Neuron (in vitro differentiated cells): ENCODE measurements at regions not wholly inside any gene's neighbourhood (a gene's known extent, or its start where the extent isn't known, plus 50 kb on each side); places are given as distances from the start of the nearest gene placed in this dataset.
A peak's percentile ranks its signal among the peaks of the same experiment; 100 is the strongest.

Experiments
- H2AFZ ChIP-seq: one replicate; pipeline ENCODE4 v1.6.1; 2013; ENCODE audit warnings: low read depth, mild to moderate bottlenecking, inconsistent platforms, low read length, moderate library complexity
- H3K27me3 ChIP-seq: one replicate; pipeline ENCODE4 v1.6.1; 2013; ENCODE audit warnings: low read length; ENCODE audit not compliant: insufficient read depth
- H3K36me3 ChIP-seq: one replicate; pipeline ENCODE4 v1.6.1; 2013; ENCODE audit warnings: low read length; ENCODE audit not compliant: insufficient read depth
- H3K4me1 ChIP-seq: one replicate; pipeline ENCODE4 v1.6.1; 2013; ENCODE audit warnings: low read length; ENCODE audit not compliant: insufficient read depth
- H3K4me3 ChIP-seq: 2 replicates; pipeline ENCODE4 v1.5.1; 2013; ENCODE audit warnings: mild to moderate bottlenecking, low read length, moderate library complexity
- H3K9me3 ChIP-seq: one replicate; pipeline ENCODE4 v1.6.1; 2013; ENCODE audit warnings: low read length

- no peaks in the 10 kb centered on the region for H3K36me3 ChIP-seq
- peaks cover 23% of the 10 kb centered on the region for H3K4me1 ChIP-seq
- peak overlapping the region; percentile 18 for H2AFZ ChIP-seq
- peak overlapping the region; percentile 0 for H3K4me3 ChIP-seq
- H3K27me3 ChIP-seq: no peaks in the 10 kb centered on the region
- H3K9me3 ChIP-seq: no peaks in the 10 kb centered on the region
Measured at GRCh38 chr3:154059833-154060232, 61.4 kb upstream of the ARHGEF26 start.

DNA sequence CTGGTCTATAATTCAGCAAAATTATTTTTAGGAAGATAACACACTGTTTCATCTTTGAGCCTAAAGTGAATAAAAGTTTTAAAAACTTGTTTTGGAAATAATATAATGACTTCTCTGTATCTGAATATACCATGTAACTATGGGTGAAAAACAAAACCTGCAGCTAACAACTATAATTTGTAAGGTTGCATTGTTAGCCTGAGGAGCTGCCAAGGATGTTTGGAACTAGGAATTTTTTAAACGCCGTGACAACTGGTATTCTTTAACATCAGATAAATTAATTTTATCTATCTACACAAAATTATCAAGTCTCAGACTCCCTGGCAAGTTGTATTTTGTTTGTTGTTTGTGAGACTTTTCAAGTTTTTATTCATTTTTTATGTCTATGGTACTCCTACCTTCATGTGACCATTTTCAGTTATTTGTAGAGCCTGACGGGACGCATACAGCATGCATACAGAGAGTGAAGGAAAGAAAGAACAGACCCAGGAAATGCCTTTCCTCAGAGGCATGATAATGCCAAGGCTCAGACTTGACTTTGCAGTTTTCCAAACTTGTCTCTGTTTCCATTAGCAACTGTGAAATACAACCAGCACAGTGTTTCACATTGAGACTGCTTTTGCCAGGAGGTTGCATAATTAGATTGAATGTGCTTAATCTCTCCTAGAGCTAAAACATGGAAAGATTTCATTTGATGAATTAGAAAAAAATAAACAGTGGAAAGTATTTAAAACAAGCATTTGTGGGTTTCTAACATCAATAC is 60.8 kb upstream of the ARHGEF26 start:
- H3K9me3 ChIP-seq: no peaks in the 10 kb centered on the region
- peak overlapping the region; percentile 0 for H3K4me3 ChIP-seq

DNA sequence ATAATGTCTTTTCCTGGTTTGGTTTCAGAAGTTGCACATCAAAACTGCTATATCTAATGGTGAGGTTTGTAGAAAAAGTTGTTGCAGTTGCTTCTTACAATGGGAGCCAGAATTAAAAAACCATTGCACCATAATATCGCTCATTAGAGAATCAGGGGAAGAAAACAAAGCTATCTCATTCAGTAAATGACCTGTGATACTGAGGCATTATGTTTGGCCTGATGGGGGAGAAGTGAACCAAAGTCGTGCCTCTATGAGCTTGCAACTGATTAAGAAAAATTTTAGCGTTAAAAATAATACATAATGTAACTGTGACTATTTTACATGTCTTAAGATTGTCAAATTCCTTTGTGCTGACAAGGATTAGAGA is 60.2 kb upstream of the ARHGEF26 start:
- Histone ChIP-seq H3K9me3 (no peaks in the 10 kb centered on the region), H3K4me3 (no peak overlapping the region), H3K4me1 (peaks cover 23% of the 10 kb centered on the region), H3K36me3 (no peaks in the 10 kb centered on the region), H2AFZ (peak overlapping the region; percentile 18), H3K27me3 (no peaks in the 10 kb centered on the region)

More for the DNA sequence above, 60.8 kb upstream of the ARHGEF26 start:
- peak overlapping the region; percentile 18 for H2AFZ ChIP-seq
- no peaks in the 10 kb centered on the region for H3K36me3 ChIP-seq
- peaks cover 23% of the 10 kb centered on the region for H3K4me1 ChIP-seq
- no peaks in the 10 kb centered on the region for H3K27me3 ChIP-seq

DNA sequence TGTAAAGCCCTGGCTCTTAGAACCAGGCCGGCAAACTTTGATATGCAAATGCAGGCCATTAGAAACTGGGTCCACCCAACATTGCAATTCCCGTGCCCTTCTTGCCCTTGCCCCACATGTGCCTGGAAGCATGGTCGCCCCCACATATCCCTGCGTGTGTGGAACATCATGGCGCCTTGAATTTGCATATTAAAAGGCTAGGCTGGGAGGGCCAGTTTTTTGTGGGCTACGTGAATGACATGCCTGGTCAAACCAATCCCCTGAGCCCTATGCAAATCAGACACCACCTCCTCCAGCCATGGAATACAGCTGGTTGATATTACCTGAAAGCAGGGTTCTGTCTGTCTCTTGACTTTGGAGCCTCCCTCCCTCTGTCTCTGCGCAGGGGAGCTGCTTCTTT is 58.7 kb upstream of the ARHGEF26 start:
- no peaks in the 10 kb centered on the region for H3K36me3 ChIP-seq
- H3K4me1 ChIP-seq: peaks cover 20% of the 10 kb centered on the region
- H3K9me3 ChIP-seq: no peaks in the 10 kb centered on the region
- H2AFZ ChIP-seq: no peak overlapping the region
- no peaks in the 10 kb centered on the region for H3K27me3 ChIP-seq
- no peak overlapping the region for H3K4me3 ChIP-seq

DNA sequence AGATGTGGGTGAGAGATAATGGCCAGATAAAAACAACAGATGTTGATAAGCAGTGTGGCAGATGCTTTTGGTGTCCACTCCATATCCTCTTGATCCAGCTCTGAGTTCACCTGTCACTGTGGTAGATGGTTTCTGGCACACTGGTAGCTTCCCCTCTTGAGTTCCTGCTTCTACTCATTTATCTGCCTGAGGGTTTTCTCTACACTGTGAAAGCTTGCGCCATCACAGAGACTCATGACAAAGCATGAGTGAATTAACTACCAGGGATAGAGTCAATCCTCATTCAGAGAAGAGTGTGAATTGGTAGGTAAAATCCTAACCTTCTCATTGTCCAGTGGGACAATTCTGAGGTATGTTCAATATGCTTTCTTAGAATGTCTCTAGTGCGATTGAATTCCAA is 50.0 kb upstream of the ARHGEF26 start:
- no peak overlapping the region for H2AFZ ChIP-seq
- no peaks in the 10 kb centered on the region for H3K9me3 ChIP-seq
- H3K27me3 ChIP-seq: no peaks in the 10 kb centered on the region
- H3K4me1 ChIP-seq: no peaks in the 10 kb centered on the region
- no peak overlapping the region for H3K4me3 ChIP-seq
- no peaks in the 10 kb centered on the region for H3K36me3 ChIP-seq
